Peyer's patch (tissue), 4 donors: ENCODE measurements at regions not wholly inside any gene's neighbourhood (a gene's known extent, or its start where the extent isn't known, plus 50 kb on each side); places are given as distances from the start of the nearest gene placed in this dataset.

Source experiments
- POLR2A ChIP-seq, 2 donors: fragments of 450-650 bp; IDR thresholded peaks; one replicate each; pipeline ENCODE4 v1.5.1; 2017; ENCODE audit warnings: antibody characterized with exemption in 2 of 2, mild to moderate bottlenecking in 2 of 2, moderate library complexity in 2 of 2
- TF ChIP-seq, protein P1 (sequence below), 6 experiments: fragments of 450-650 bp in 4 of 6; fragments of 200-600 bp in 2 of 6; sonication (generic) in 1 of 6; IDR thresholded peaks; one replicate each; pipeline ENCODE4 v1.5.1; 2017 to 2019; ENCODE audit warnings: antibody characterized with exemption in 6 of 6, mild to moderate bottlenecking in 3 of 6, moderate library complexity in 1 of 6

DNA sequence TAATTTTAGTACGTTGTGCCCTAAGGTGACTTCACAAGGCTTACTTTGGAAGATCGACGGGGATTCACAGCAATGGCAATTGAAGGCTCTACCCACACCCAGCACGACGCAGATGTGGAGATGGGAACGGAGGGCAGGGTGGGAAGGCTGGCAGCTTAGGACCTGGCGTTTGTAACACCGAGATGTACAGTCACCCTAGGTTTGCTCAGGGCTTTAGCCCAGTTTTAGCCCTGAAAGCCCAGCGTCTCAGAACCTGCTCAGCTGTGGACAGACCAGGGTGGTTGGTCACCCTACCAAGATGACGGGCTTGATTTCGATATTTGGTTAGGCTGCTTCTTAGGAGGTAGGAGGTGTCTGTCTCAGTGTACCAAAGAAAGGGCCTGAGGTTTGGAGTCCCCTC, 100.5 kb upstream of the MED13L start:
- TF ChIP-seq, protein P1, sequence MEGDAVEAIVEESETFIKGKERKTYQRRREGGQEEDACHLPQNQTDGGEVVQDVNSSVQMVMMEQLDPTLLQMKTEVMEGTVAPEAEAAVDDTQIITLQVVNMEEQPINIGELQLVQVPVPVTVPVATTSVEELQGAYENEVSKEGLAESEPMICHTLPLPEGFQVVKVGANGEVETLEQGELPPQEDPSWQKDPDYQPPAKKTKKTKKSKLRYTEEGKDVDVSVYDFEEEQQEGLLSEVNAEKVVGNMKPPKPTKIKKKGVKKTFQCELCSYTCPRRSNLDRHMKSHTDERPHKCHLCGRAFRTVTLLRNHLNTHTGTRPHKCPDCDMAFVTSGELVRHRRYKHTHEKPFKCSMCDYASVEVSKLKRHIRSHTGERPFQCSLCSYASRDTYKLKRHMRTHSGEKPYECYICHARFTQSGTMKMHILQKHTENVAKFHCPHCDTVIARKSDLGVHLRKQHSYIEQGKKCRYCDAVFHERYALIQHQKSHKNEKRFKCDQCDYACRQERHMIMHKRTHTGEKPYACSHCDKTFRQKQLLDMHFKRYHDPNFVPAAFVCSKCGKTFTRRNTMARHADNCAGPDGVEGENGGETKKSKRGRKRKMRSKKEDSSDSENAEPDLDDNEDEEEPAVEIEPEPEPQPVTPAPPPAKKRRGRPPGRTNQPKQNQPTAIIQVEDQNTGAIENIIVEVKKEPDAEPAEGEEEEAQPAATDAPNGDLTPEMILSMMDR (IDR thresholded peaks at IDR 0.05), result no peak
- TF ChIP-seq POLR2A (IDR thresholded peaks at IDR 0.05), result no peak
